Neural cell (in vitro differentiated cells): ENCODE measurements at regions not wholly inside any gene's neighbourhood (a gene's known extent, or its start where the extent isn't known, plus 50 kb on each side); places are given as distances from the start of the nearest gene placed in this dataset.

Source experiments
- H2AFZ ChIP-seq: fragments of 200-600, 300-800 bp; sonication (generic), shearing (Covaris generic); 2 replicates; pipeline ENCODE4 v1.6.0; 2014; ENCODE audit warnings: low read depth, mild to moderate bottlenecking, antibody characterized with exemption, low read length, moderate library complexity
- H3F3A ChIP-seq: fragments of 200-600 bp; shearing (Covaris generic); 2 replicates; pipeline ENCODE4 v1.6.1; 2016; ENCODE audit warnings: mild to moderate bottlenecking, moderate library complexity, mixed read lengths, antibody characterized with exemption, low read length; ENCODE audit not compliant: insufficient read depth, poor library complexity, severe bottlenecking
- H3K27ac ChIP-seq: fragments of 200-600, 300-800 bp; sonication (generic), shearing (Covaris generic); 2 replicates; pipeline ENCODE4 v1.5.1; 2014; ENCODE audit warnings: mild to moderate bottlenecking, low read length, moderate library complexity
- H3K27me3 ChIP-seq: fragments of 300-800, 200-600 bp; sonication (generic), shearing (Covaris generic); 2 replicates; pipeline ENCODE4 v1.6.0; 2014; ENCODE audit warnings: mild to moderate bottlenecking, low read depth, low read length, moderate library complexity; ENCODE audit not compliant: insufficient read depth
- H3K36me3 ChIP-seq: fragments of 300-800, 200-600 bp; sonication (generic), shearing (Covaris generic); 2 replicates; pipeline ENCODE4 v1.5.1; 2014; ENCODE audit warnings: mild to moderate bottlenecking, antibody characterized with exemption, low read length, moderate library complexity; ENCODE audit not compliant: insufficient read depth
- H3K4me2 ChIP-seq: fragments of 300-800, 200-600 bp; sonication (generic), shearing (Covaris generic); 2 replicates; pipeline ENCODE4 v1.6.0; 2014; ENCODE audit warnings: mild to moderate bottlenecking, low read length
- H3K4me3 ChIP-seq: fragments of 300-800, 200-600 bp; sonication (generic), shearing (Covaris generic); 2 replicates; pipeline ENCODE4 v1.5.1; 2014; ENCODE audit warnings: mild to moderate bottlenecking, low read length, moderate library complexity
- H3K79me2 ChIP-seq: fragments of 200-600 bp; shearing (Covaris generic); replicated peaks from 2 replicates; pipeline ENCODE4 v1.6.0; 2014; ENCODE audit warnings: mild to moderate bottlenecking, low read length, moderate library complexity; ENCODE audit not compliant: insufficient read depth
- H3K9ac ChIP-seq: fragments of 300-800, 200-600 bp; sonication (generic), shearing (Covaris generic); 2 replicates; pipeline ENCODE4 v1.6.1; 2016; ENCODE audit warnings: mild to moderate bottlenecking, low read length, mixed read lengths
- H3K9me2 ChIP-seq: fragments of 200-600 bp; shearing (Covaris generic); 2 replicates; pipeline ENCODE4 v1.6.1; 2016; ENCODE audit warnings: mild to moderate bottlenecking, low read length, mixed read lengths; ENCODE audit not compliant: insufficient read depth
- H3K9me3 ChIP-seq: fragments of 200-600, 300-800 bp; sonication (generic), shearing (Covaris generic); 2 replicates; pipeline ENCODE4 v1.6.1; 2016; ENCODE audit warnings: mild to moderate bottlenecking, mixed run types, low read length, moderate library complexity, mixed read lengths
- H4K20me1 ChIP-seq: fragments of 200-600 bp; shearing (Covaris generic); 2 replicates; pipeline ENCODE4 v1.6.1; 2016; ENCODE audit warnings: mild to moderate bottlenecking, mixed run types; ENCODE audit not compliant: insufficient read depth
- CTCF ChIP-seq: fragments of 450-650 bp; IDR thresholded peaks from 2 replicates; pipeline ENCODE4 v1.5.1; 2014; ENCODE audit warnings: antibody characterized with exemption, mild to moderate bottlenecking, moderate library complexity; ENCODE audit not compliant: poor library complexity, severe bottlenecking
- EP300 ChIP-seq: fragments of 450-650 bp; conservative IDR thresholded peaks from 2 replicates; pipeline ENCODE4 v1.6.1; 2014; ENCODE audit warnings: antibody characterized with exemption, mild to moderate bottlenecking, moderate library complexity; ENCODE audit not compliant: poor library complexity, severe bottlenecking
- EZH2 ChIP-seq: fragments of 200-600, 300-800 bp; shearing (Covaris generic), sonication (generic); IDR thresholded peaks from 2 replicates; pipeline ENCODE4 v1.6.1; 2014; ENCODE audit warnings: antibody characterized with exemption, low read length, borderline replicate concordance, mild to moderate bottlenecking; ENCODE audit not compliant: insufficient read depth, poor library complexity, severe bottlenecking
- MXI1 ChIP-seq: fragments of 450-650 bp; conservative IDR thresholded peaks from 2 replicates; pipeline ENCODE4 v1.6.1; 2014; ENCODE audit warnings: antibody characterized with exemption, mild to moderate bottlenecking; ENCODE audit not compliant: poor library complexity, severe bottlenecking
- POLR2AphosphoS5 ChIP-seq: IDR thresholded peaks from 2 replicates; pipeline ENCODE4 v1.6.1; 2012
- RAD21 ChIP-seq: fragments of 450-650 bp; conservative IDR thresholded peaks from 2 replicates; pipeline ENCODE4 v1.6.1; 2014; ENCODE audit warnings: antibody characterized with exemption, mild to moderate bottlenecking, moderate library complexity
- REST ChIP-seq: IDR thresholded peaks from 2 replicates; pipeline ENCODE4 v1.6.1; 2012; ENCODE audit warnings: borderline replicate concordance
- SMC3 ChIP-seq: fragments of 450-650 bp; conservative IDR thresholded peaks from 2 replicates; pipeline ENCODE4 v1.6.1; 2014; ENCODE audit warnings: antibody characterized with exemption, mild to moderate bottlenecking, moderate library complexity; ENCODE audit not compliant: poor library complexity
- TAF1 ChIP-seq: IDR thresholded peaks from 2 replicates; pipeline ENCODE4 v1.6.1; 2012; ENCODE audit warnings: low read depth

DNA sequence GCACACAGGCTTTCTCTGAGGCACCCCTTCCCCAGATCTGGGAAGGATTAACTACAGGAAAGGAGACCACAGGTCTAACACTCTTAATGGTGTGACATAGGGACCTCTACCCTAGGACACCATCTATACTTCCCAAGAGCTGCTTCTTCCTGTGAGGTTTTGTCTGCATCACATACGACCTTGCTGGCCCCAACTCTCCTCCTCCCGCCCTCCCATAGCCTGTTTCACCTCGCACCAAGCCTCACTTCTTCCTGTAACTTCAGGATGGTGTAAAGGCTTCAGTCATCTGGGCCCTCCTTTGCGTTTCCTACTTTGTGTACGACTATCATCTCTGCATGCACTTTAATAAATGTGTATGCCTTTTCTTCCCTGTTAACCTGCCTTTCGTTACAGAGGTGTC, 274.3 kb downstream of the KLF6 start:
- TF ChIP-seq REST: no peak
- TF ChIP-seq EP300: no peak
- no peak for TF ChIP-seq SMC3
- TF ChIP-seq TAF1: no peak
- TF ChIP-seq CTCF: no peak
- TF ChIP-seq POLR2AphosphoS5: no peak
- H2AFZ ChIP-seq: no peak overlapping the region
- H3K27me3 ChIP-seq: no peaks in the 10 kb centered on the region
- no peaks in the 10 kb centered on the region for H3K9me3 ChIP-seq
- H3K4me3 ChIP-seq: no peak overlapping the region
- H3K27ac ChIP-seq: no peak overlapping the region
- no peak overlapping the region for H3K4me2 ChIP-seq
- H3F3A ChIP-seq: no peaks in the 10 kb centered on the region
- no peaks in the 10 kb centered on the region for H3K79me2 ChIP-seq
- no peaks in the 10 kb centered on the region for H3K9me2 ChIP-seq
- H3K36me3 ChIP-seq: no peaks in the 10 kb centered on the region
- H3K9ac ChIP-seq: no peak overlapping the region
- no peaks in the 10 kb centered on the region for H4K20me1 ChIP-seq

GRCh38 chr10:3509355-3509754, 275.7 kb downstream of the KLF6 start:
- no peak overlapping the region for H3K9ac ChIP-seq
- no peak for TF ChIP-seq RAD21
- no peak for TF ChIP-seq EP300
- no peaks in the 10 kb centered on the region for H4K20me1 ChIP-seq
- no peaks in the 10 kb centered on the region for H3K27me3 ChIP-seq
- no peak overlapping the region for H3K27ac ChIP-seq
- H3F3A ChIP-seq: no peaks in the 10 kb centered on the region
- no peaks in the 10 kb centered on the region for H3K79me2 ChIP-seq
- H3K4me2 ChIP-seq: no peak overlapping the region
- H3K36me3 ChIP-seq: no peaks in the 10 kb centered on the region
- H3K9me3 ChIP-seq: no peaks in the 10 kb centered on the region
- H3K4me3 ChIP-seq: no peak overlapping the region
- H2AFZ ChIP-seq: no peak overlapping the region
- H3K9me2 ChIP-seq: no peaks in the 10 kb centered on the region

- H3K27ac ChIP-seq: peak overlapping the region; percentile 61
- no peaks in the 10 kb centered on the region for H3K9me2 ChIP-seq
- no peak overlapping the region for H3K9ac ChIP-seq
- no peak overlapping the region for H3K4me2 ChIP-seq
- H3K27me3 ChIP-seq: no peaks in the 10 kb centered on the region
- no peaks in the 10 kb centered on the region for H3K9me3 ChIP-seq
- no peak overlapping the region for H2AFZ ChIP-seq
- H3K79me2 ChIP-seq: no peaks in the 10 kb centered on the region
- no peaks in the 10 kb centered on the region for H3K36me3 ChIP-seq
- TF ChIP-seq SMC3: no peak
- no peak for TF ChIP-seq POLR2AphosphoS5
- no peak for TF ChIP-seq REST
- TF ChIP-seq TAF1: no peak
- no peak for TF ChIP-seq RAD21
- TF ChIP-seq EP300: no peak
- TF ChIP-seq MXI1: no peak
- TF ChIP-seq EZH2: no peak
- no peak for TF ChIP-seq CTCF
- H3F3A ChIP-seq: peaks cover 2% of the 10 kb centered on the region
- no peak overlapping the region for H3K4me3 ChIP-seq
- H4K20me1 ChIP-seq: no peaks in the 10 kb centered on the region
These were observed 281.7 kb downstream of the KLF6 start for GRCh38 chr10:3503299-3503698.
